Erythroblast (primary cell): ENCODE measurements at regions not wholly inside any gene's neighbourhood (a gene's known extent, or its start where the extent isn't known, plus 50 kb on each side); places are given as distances from the start of the nearest gene placed in this dataset.
"Not testable (repeated sequence)": the region's sequence is repeated elsewhere in the genome, so short reads cannot be mapped to it uniquely, and the experiment has no call there.

Experiments
- DNase-seq, 2 experiments: peaks; one replicate each; lab custom pipeline; 2025; lab: John Stamatoyannopoulos, UW
- GATA1 ChIP-seq: IDR thresholded peaks from 2 replicates; pipeline ENCODE4 v1.6.1; 2011; ENCODE audit warnings: low read depth, mild to moderate bottlenecking, control low read depth, low read length, moderate library complexity
- POLR2A ChIP-seq: IDR thresholded peaks from 2 replicates; pipeline ENCODE4 v1.6.1; 2011; ENCODE audit warnings: mild to moderate bottlenecking, low read length

GRCh38 chr1:173304529-173305227, 97.5 kb upstream of the TNFSF4 start:
- no peak for DNase-seq
- TF ChIP-seq POLR2A (no peak), GATA1 (no peak)

DNA sequence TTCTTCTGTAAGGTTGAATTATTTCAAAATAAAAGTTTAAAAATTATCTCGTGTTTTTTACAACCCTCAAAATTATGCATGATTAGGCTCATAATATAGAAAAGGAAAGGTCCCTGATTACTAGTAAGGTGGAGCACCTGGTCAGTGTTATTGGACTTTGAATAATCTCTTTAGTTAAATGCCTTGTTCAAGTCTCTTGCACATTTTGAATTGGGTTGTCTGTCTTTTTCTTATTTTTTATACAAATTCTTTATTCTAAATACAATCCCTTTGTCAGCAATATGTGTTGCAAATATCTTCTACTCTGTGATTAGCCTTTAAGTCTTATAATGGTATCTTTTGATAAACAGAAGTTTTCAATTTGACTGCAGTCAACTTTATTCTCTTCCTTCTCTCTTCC, 100.7 kb upstream of the TNFSF4 start:
- TF ChIP-seq POLR2A (no peak), GATA1 (no peak)
- no peak for DNase-seq

DNA sequence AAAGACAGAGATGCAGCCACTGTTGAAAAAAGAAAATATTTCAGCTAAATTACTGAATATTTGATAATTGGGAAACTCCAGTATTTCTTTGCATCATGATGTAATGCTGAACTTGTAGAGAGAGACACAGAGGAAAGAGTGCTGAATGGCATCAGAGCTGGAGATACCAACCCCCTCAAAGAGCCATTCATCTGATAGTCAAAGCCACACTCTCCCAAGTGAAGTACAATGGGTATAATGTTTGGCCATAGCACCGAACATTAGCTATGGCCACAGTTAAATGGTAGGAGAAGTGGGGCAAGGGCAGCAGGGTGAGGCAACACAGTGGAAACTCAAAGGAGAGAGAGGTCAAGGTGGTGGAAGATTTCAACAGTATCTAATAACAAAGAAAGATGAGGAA, 107.5 kb upstream of the TNFSF4 start:
- TF ChIP-seq POLR2A (no peak), GATA1 (no peak)
- no peak for DNase-seq

GRCh38 chr1:173315296-173315695, 108.2 kb upstream of the TNFSF4 start:
- no peak for DNase-seq
- TF ChIP-seq POLR2A, result no peak
- no peak for TF ChIP-seq GATA1

- DNase-seq, result no peak
- TF ChIP-seq POLR2A, result no peak
- TF ChIP-seq GATA1, result no peak
Observed at GRCh38 chr1:173318788-173319187, 111.7 kb upstream of the TNFSF4 start.

GRCh38 chr1:173324352-173324751, 117.2 kb upstream of the TNFSF4 start:
- DNase-seq, result not testable (repeated sequence)

GRCh38 chr1:173327987-173328386, 120.9 kb upstream of the TNFSF4 start:
- DNase-seq, result not testable (repeated sequence)

GRCh38 chr1:173328961-173329360, 121.8 kb upstream of the TNFSF4 start:
- TF ChIP-seq POLR2A (no peak), GATA1 (no peak)
- no peak for DNase-seq

DNA sequence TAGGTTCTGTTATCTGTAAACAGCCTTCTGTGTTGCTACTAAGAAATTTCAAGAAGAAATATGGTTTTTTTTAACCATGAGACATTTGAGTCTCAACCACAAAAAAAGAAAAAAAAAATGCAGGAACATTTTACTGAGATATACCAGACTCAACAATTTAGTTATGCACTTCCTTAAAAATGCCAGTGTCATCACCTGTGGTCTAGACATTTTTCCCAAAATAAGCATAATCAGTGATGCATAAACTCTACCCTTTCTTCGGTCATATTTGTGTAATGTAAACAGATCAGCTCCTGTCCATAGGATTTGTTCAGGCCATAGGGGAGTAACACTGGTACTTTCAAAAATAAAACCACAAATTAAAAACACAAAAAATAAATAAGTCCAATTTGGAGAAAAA, 122.6 kb upstream of the TNFSF4 start:
- no peak for DNase-seq

GRCh38 chr1:173330149-173330951, 123.2 kb upstream of the TNFSF4 start:
- DNase-seq, result no peak
- TF ChIP-seq POLR2A (no peak), GATA1 (no peak)

More for the DNA sequence above, 122.6 kb upstream of the TNFSF4 start:
- TF ChIP-seq GATA1, result no peak
- no peak for TF ChIP-seq POLR2A

GRCh38 chr1:173330952-173331548, 123.9 kb upstream of the TNFSF4 start:
- DNase-seq, result not testable (repeated sequence)

GRCh38 chr1:173332026-173332425, 124.9 kb upstream of the TNFSF4 start:
- peak in 1 of 2 experiments; percentile 3 for DNase-seq
- TF ChIP-seq GATA1 (no peak), POLR2A (no peak)

DNA sequence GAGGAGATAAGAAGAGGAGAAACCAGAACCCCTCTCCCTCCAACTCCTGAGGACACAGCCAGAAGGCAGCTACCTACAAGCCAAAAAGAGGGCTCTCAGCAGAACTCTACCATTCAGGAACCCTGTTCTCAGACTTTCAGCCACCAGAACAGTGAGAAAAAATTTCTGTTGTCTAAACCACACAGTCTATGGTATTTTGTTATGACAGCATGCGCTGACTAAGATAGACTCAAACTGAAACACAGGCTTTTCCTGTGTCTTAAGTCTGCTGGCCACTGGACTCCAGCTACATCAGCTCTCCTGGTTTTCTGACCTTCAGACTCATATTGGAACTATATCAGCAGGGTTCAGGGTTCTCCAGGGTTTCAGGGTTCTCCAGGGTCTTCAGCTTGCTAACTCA, 126.5 kb upstream of the TNFSF4 start:
- no peak for DNase-seq
- TF ChIP-seq POLR2A (no peak), GATA1 (no peak)

- TF ChIP-seq POLR2A (no peak), GATA1 (no peak)
- no peak for DNase-seq
Observed at GRCh38 chr1:173337126-173337525, 130.0 kb upstream of the TNFSF4 start.
